HG02938 (cell line): ENCODE measurements at regions not wholly inside any gene's neighbourhood (a gene's known extent, or its start where the extent isn't known, plus 50 kb on each side); places are given as distances from the start of the nearest gene placed in this dataset.
"Not testable (repeated sequence)": the region's sequence is repeated elsewhere in the genome, so short reads cannot be mapped to it uniquely, and the experiment has no call there.

Experiments
- ATAC-seq: cut with Tn5 transposase; IDR thresholded peaks from one replicate; pipeline ENCODE4 v1.9.1; 2021; ENCODE audit warnings: mild to moderate bottlenecking, moderate library complexity; ENCODE audit not compliant: unreplicated experiment

- no peak for ATAC-seq
These were observed 191.2 kb upstream of the PDE10A start for GRCh38 chr6:165854061-165854862.

GRCh38 chr6:165852676-165853075, 189.6 kb upstream of the PDE10A start:
- no peak for ATAC-seq

GRCh38 chr6:165850434-165851019, 187.5 kb upstream of the PDE10A start:
- peak; percentile 93 for ATAC-seq

GRCh38 chr6:165849534-165850430, 186.7 kb upstream of the PDE10A start:
- no peak for ATAC-seq

- no peak for ATAC-seq
These were observed 185.0 kb upstream of the PDE10A start for GRCh38 chr6:165848086-165848426.

- ATAC-seq: no peak
These were observed 184.5 kb upstream of the PDE10A start for GRCh38 chr6:165847407-165848085.

GRCh38 chr6:165846123-165846966, 183.3 kb upstream of the PDE10A start:
- no peak for ATAC-seq

- ATAC-seq: no peak
These were observed 182.5 kb upstream of the PDE10A start for GRCh38 chr6:165845493-165845892.

- ATAC-seq: no peak
These were observed 181.8 kb upstream of the PDE10A start for GRCh38 chr6:165844801-165845364.

GRCh38 chr6:165844232-165844631, 181.2 kb upstream of the PDE10A start:
- ATAC-seq: no peak

GRCh38 chr6:165843568-165844113, 180.6 kb upstream of the PDE10A start:
- ATAC-seq: no peak

- no peak for ATAC-seq
These were observed 180.1 kb upstream of the PDE10A start for GRCh38 chr6:165843121-165843520.

- no peak for ATAC-seq
These were observed 179.4 kb upstream of the PDE10A start for GRCh38 chr6:165842281-165842936.

- no peak for ATAC-seq
These were observed 178.1 kb upstream of the PDE10A start for GRCh38 chr6:165841153-165841558.

GRCh38 chr6:165837948-165838745, 175.1 kb upstream of the PDE10A start:
- ATAC-seq: no peak

GRCh38 chr6:165836648-165837047, 173.6 kb upstream of the PDE10A start:
- not testable (repeated sequence) for ATAC-seq

GRCh38 chr6:165835410-165835851, 172.4 kb upstream of the PDE10A start:
- no peak for ATAC-seq

- no peak for ATAC-seq
These were observed 171.7 kb upstream of the PDE10A start for GRCh38 chr6:165834613-165835259.
